ENCODE measurements at regions not wholly inside any gene's neighbourhood (a gene's known extent, or its start where the extent isn't known, plus 50 kb on each side); places are given as distances from the start of the nearest gene placed in this dataset.

DNA sequence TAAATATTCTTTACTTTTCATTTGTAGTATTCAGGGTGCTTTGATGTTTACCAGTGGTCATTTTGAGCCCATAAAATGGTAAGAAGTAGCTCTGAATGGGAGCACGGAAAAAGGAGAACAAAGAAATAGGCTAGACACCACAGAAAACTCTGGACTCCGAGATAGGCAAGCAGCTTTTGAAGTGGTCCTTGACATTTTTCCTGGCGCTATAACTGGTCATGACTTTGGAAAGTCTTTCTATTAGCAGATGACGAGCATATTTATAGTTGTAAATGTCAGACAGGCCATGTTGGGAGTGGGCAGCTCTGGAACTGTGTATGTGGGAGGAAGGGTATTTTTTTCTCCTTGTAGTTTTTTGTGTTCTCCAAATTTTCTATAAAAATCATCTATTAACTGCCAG, 126.1 kb upstream of the POC5 start:
- H3K27ac ChIP-seq (ENCODE audit: low read depth in 1 of 2, low read length in 2 of 2) = no peak overlapping the region
- no peak for DNase-seq
- 80% methylated on average over 3 of the region's 4 CpGs for WGBS (ENCODE audit: insufficient coverage)
- no peaks in the 10 kb centered on the region for H3K9me3 ChIP-seq (replicated peaks in 1 of 2; ENCODE audit: control insufficient read depth in 1 of 2, insufficient read depth in 1 of 2, low read length in 2 of 2)
- no peak overlapping the region for H3K4me3 ChIP-seq (replicated peaks in 1 of 3; ENCODE audit: low read depth in 2 of 3, low read length in 3 of 3)
- no peaks in the 10 kb centered on the region for H3K79me2 ChIP-seq (ENCODE audit: insufficient read depth, low read length)
- H3K9ac ChIP-seq (ENCODE audit: insufficient read depth, low read length, poor library complexity, severe bottlenecking) = no peak overlapping the region
- peaks cover 14% of the 10 kb centered on the region for H3K4me1 Mint-ChIP-seq
- H3K9me3 Mint-ChIP-seq = peaks cover 0 to 7% (median 3%) of the 10 kb centered on the region in 7 donors
- no peak overlapping the region for H2AFZ ChIP-seq (ENCODE audit: insufficient read depth, low read depth, low read length, poor library complexity, severe bottlenecking)
- H3K27me3 Mint-ChIP-seq (ENCODE audit: low read depth in 3 of 3) = peaks cover 0 to 2% (median 0%) of the 10 kb centered on the region in 3 donors
- no peaks in the 10 kb centered on the region for H3K36me3 ChIP-seq (replicated peaks in 1 of 2; ENCODE audit: control insufficient read depth in 1 of 2, insufficient read depth in 2 of 2, low read length in 2 of 2)
- H3K27me3 ChIP-seq (ENCODE audit: control insufficient read depth in 2 of 2, insufficient read depth in 2 of 2, low read length in 2 of 2) = no peaks in the 10 kb centered on the region
- H3K4me1 ChIP-seq (ENCODE audit: control insufficient read depth in 1 of 2, insufficient read depth in 2 of 2, low read length in 2 of 2) = peaks cover 11 to 12% of the 10 kb centered on the region in 2 donors
- H4K20me1 ChIP-seq (ENCODE audit: insufficient read depth, low read length) = no peaks in the 10 kb centered on the region
- intact Hi-C loops (cut with micrococcal nuclease) = no loop called here
- no peak overlapping the region for H3K4me2 ChIP-seq (replicated peaks; ENCODE audit: extremely low read depth, low read length, poor library complexity, severe bottlenecking)
- H3K4me3 Mint-ChIP-seq = no peak overlapping the region
- no peak overlapping the region for H3K27ac Mint-ChIP-seq
- no peaks in the 10 kb centered on the region for H3K36me3 Mint-ChIP-seq
- TF ChIP-seq, protein P1, sequence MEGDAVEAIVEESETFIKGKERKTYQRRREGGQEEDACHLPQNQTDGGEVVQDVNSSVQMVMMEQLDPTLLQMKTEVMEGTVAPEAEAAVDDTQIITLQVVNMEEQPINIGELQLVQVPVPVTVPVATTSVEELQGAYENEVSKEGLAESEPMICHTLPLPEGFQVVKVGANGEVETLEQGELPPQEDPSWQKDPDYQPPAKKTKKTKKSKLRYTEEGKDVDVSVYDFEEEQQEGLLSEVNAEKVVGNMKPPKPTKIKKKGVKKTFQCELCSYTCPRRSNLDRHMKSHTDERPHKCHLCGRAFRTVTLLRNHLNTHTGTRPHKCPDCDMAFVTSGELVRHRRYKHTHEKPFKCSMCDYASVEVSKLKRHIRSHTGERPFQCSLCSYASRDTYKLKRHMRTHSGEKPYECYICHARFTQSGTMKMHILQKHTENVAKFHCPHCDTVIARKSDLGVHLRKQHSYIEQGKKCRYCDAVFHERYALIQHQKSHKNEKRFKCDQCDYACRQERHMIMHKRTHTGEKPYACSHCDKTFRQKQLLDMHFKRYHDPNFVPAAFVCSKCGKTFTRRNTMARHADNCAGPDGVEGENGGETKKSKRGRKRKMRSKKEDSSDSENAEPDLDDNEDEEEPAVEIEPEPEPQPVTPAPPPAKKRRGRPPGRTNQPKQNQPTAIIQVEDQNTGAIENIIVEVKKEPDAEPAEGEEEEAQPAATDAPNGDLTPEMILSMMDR (IDR thresholded peaks at IDR 0.05) = no peak

DNA sequence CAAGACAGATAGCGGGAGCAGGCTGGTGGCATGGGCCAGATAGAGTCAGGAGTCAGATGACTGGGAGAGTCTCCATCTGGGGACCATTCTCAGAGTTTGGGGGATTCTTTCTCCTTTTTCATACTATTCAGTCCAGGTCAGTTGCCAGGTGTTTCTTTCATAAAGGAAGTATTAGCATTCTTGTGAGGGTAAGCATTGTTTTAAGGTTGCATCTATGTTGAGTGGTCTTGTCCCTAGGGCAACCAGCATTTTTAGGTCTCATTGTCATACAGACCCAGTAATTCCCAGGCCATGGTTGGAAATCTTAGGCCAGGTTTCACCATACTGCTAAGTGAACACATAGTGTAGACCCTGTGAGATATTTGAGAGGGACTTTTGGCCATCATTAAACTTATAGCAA, 122.3 kb upstream of the POC5 start:
- peaks cover 2% of the 10 kb centered on the region for H3K4me1 Mint-ChIP-seq
- H3K36me3 Mint-ChIP-seq = no peaks in the 10 kb centered on the region
- no peak overlapping the region for H3K4me3 Mint-ChIP-seq
- no peaks in the 10 kb centered on the region for H4K20me1 ChIP-seq (ENCODE audit: insufficient read depth, low read length)
- no peaks in the 10 kb centered on the region for H3K4me1 ChIP-seq (ENCODE audit: control insufficient read depth in 1 of 2, insufficient read depth in 2 of 2, low read length in 2 of 2)
- H3K79me2 ChIP-seq (ENCODE audit: insufficient read depth, low read length) = no peaks in the 10 kb centered on the region
- H3K27ac ChIP-seq (ENCODE audit: low read depth in 1 of 2, low read length in 2 of 2) = no peak overlapping the region
- TF ChIP-seq, protein P1 (IDR thresholded peaks at IDR 0.05) = no peak
- H3K9ac ChIP-seq (ENCODE audit: insufficient read depth, low read length, poor library complexity, severe bottlenecking) = no peak overlapping the region
- DNase-seq = no peak
- intact Hi-C loops (cut with micrococcal nuclease) = no loop called here
- H2AFZ ChIP-seq (ENCODE audit: insufficient read depth, low read depth, low read length, poor library complexity, severe bottlenecking) = no peak overlapping the region
- H3K27me3 ChIP-seq (ENCODE audit: control insufficient read depth in 2 of 2, insufficient read depth in 2 of 2, low read length in 2 of 2) = no peaks in the 10 kb centered on the region
- H3K9me3 ChIP-seq (replicated peaks in 1 of 2; ENCODE audit: control insufficient read depth in 1 of 2, insufficient read depth in 1 of 2, low read length in 2 of 2) = no peaks in the 10 kb centered on the region
- WGBS (ENCODE audit: insufficient coverage) = no CpG with 5 or more reads among the region's 1 CpG
- H3K9me3 Mint-ChIP-seq = peaks cover 0 to 13% (median 3%) of the 10 kb centered on the region in 7 donors
- H3K4me2 ChIP-seq (replicated peaks; ENCODE audit: extremely low read depth, low read length, poor library complexity, severe bottlenecking) = no peak overlapping the region
- no peaks in the 10 kb centered on the region for H3K36me3 ChIP-seq (replicated peaks in 1 of 2; ENCODE audit: control insufficient read depth in 1 of 2, insufficient read depth in 2 of 2, low read length in 2 of 2)
- no peak overlapping the region for H3K4me3 ChIP-seq (replicated peaks in 1 of 3; ENCODE audit: low read depth in 2 of 3, low read length in 3 of 3)
- H3K27me3 Mint-ChIP-seq (ENCODE audit: low read depth in 3 of 3) = peaks cover 0 to 4% (median 3%) of the 10 kb centered on the region in 3 donors
- no peak overlapping the region for H3K27ac Mint-ChIP-seq
